Endothelial cell of umbilical vein (primary cell): ENCODE measurements at regions not wholly inside any gene's neighbourhood (a gene's known extent, or its start where the extent isn't known, plus 50 kb on each side); places are given as distances from the start of the nearest gene placed in this dataset.

Source experiments
- BruUV-seq: library from RNA; stranded (reverse); fragments of 400-500 nt; replicated peaks from 2 replicates; lab custom pipeline; 2021; lab: Mats Ljungman, UMichigan
- CTCF ChIA-PET: fragments of 300-600, 350-600 bp; sonication (Branson Sonifier 250); formaldehyde crosslinking; loops from one replicate; lab custom pipeline; 2021; ENCODE audit warnings: antibody characterized with exemption, inconsistent platforms; lab: Charles Lee
- POLR2A ChIA-PET: fragments of 300-600, 350-600 bp; sonication (Branson Sonifier 250); formaldehyde crosslinking; loops from one replicate; lab custom pipeline; 2021; ENCODE audit warnings: antibody characterized with exemption, inconsistent platforms; lab: Charles Lee
- DNase-seq: peaks from one replicate; pipeline ENCODE4 v3.0.0-alpha.2; 2011; ENCODE audit warnings: low read depth, low spot score
- FAIRE-seq: peaks from 2 replicates; lab custom pipeline; 2011; peaks lifted over from hg19 to GRCh38; lab: Jason Lieb, UNC
- H2AFZ ChIP-seq: 2 replicates; pipeline ENCODE4 v1.6.0; 2012; ENCODE audit warnings: low read depth, low read length, control low read depth, inconsistent platforms
- H3K27ac ChIP-seq: 2 replicates; pipeline ENCODE4 v1.5.1; 2011; ENCODE audit warnings: low read depth, mild to moderate bottlenecking, control low read depth, low read length, moderate library complexity; ENCODE audit not compliant: insufficient read depth
- H3K27me3 ChIP-seq, 2 experiments: 2 replicates each; pipeline versions ENCODE4 v1.6.0 to v1.6.1; 2011; ENCODE audit warnings: low read length in 2 of 2, mixed read lengths in 1 of 2; ENCODE audit not compliant: control insufficient read depth in 2 of 2, insufficient read depth in 2 of 2
- H3K36me3 ChIP-seq, 2 experiments: 2 replicates in 1 of 2; 3 replicates in 1 of 2; pipeline ENCODE4 v1.5.1; 2011; ENCODE audit warnings: low read length in 2 of 2, mild to moderate bottlenecking in 1 of 2, moderate library complexity in 1 of 2; ENCODE audit not compliant: control insufficient read depth in 2 of 2, insufficient read depth in 2 of 2; ENCODE audit errors: extremely low read depth in 1 of 2
- H3K4me1 ChIP-seq: 3 replicates; pipeline ENCODE4 v1.5.1; 2011; ENCODE audit warnings: mild to moderate bottlenecking, low read length; ENCODE audit not compliant: control insufficient read depth, insufficient read depth; ENCODE audit errors: extremely low read depth
- H3K4me2 ChIP-seq: 2 replicates; pipeline ENCODE4 v1.6.1; 2011; ENCODE audit warnings: low read length, control low read depth, mixed read lengths; ENCODE audit not compliant: insufficient read depth
- H3K4me3 ChIP-seq, 3 experiments: fragments of 200-600 bp in 1 of 3; sonication (generic), shearing (Covaris generic) in 1 of 3; replicated peaks in 1 of 3; 2 replicates each; pipeline ENCODE4 v1.5.1; 2011 to 2016; ENCODE audit warnings: control low read depth in 3 of 3, low read length in 3 of 3, mild to moderate bottlenecking in 2 of 3, inconsistent platforms in 1 of 3, low read depth in 1 of 3, moderate library complexity in 1 of 3; ENCODE audit not compliant: insufficient read depth in 1 of 3
- H3K79me2 ChIP-seq: 2 replicates; pipeline ENCODE4 v1.6.0; 2012; ENCODE audit warnings: low read length, inconsistent platforms; ENCODE audit not compliant: control insufficient read depth, insufficient read depth
- H3K9ac ChIP-seq: replicated peaks from 2 replicates; pipeline ENCODE3; 2011; ENCODE audit warnings: low read length, control low read depth; ENCODE audit not compliant: insufficient read depth; ENCODE audit errors: extremely low read depth
- H3K9me1 ChIP-seq: replicated peaks from 3 replicates; pipeline ENCODE4 v1.6.0; 2011; ENCODE audit warnings: mild to moderate bottlenecking, low read length; ENCODE audit not compliant: control insufficient read depth, insufficient read depth; ENCODE audit errors: extremely low read depth
- H3K9me3 ChIP-seq: replicated peaks from 2 replicates; pipeline ENCODE4 v1.5.1; 2012; ENCODE audit warnings: low read length, inconsistent platforms; ENCODE audit not compliant: control insufficient read depth, insufficient read depth
- H4K20me1 ChIP-seq: replicated peaks from 2 replicates; pipeline ENCODE3; 2011; ENCODE audit warnings: mild to moderate bottlenecking, low read length; ENCODE audit not compliant: control insufficient read depth, insufficient read depth; ENCODE audit errors: extremely low read depth
- EZH2 ChIP-seq: IDR thresholded peaks from 2 replicates; pipeline ENCODE4 v1.6.1; 2012; ENCODE audit warnings: borderline replicate concordance, low read depth, mild to moderate bottlenecking, moderate library complexity, low read length, inconsistent platforms; ENCODE audit not compliant: severe bottlenecking
- FOS ChIP-seq: IDR thresholded peaks from 2 replicates; pipeline ENCODE4 v1.6.1; 2011; ENCODE audit warnings: mild to moderate bottlenecking, low read length, moderate library complexity, borderline replicate concordance; ENCODE audit not compliant: insufficient read depth
- GATA2 ChIP-seq: IDR thresholded peaks from 2 replicates; pipeline ENCODE4 v1.7.0; 2011; ENCODE audit warnings: low read depth, mild to moderate bottlenecking, moderate library complexity, mixed read lengths, low read length; ENCODE audit not compliant: insufficient read length, insufficient read depth
- JUN ChIP-seq: IDR thresholded peaks from 2 replicates; pipeline ENCODE4 v1.6.1; 2011; ENCODE audit warnings: borderline replicate concordance, low read depth; ENCODE audit not compliant: insufficient read length, insufficient read depth
- MYC ChIP-seq: IDR thresholded peaks from one replicate; pipeline ENCODE4 v1.6.1; 2011; ENCODE audit warnings: mild to moderate bottlenecking, low read depth, low read length
- POLR2A ChIP-seq: IDR thresholded peaks from 2 replicates; pipeline ENCODE4 v1.6.1; 2012; ENCODE audit warnings: low read depth, mild to moderate bottlenecking, control low read depth, low read length
- POLR2AphosphoS5 ChIP-seq: IDR thresholded peaks from 2 replicates; pipeline ENCODE4 v1.6.1; 2012; ENCODE audit warnings: low read depth, mild to moderate bottlenecking, control low read depth, low read length, moderate library complexity; ENCODE audit not compliant: insufficient read depth
- dilution Hi-C: fragments of 300-500 bp; cut with MboI; formaldehyde crosslinking; loops from one replicate; pipeline ENCODE4 v1.15.0; 2019; ENCODE audit warnings: low sequenced_read_pairs; ENCODE audit not compliant: extremely low pct_ligation_motif_present
- intact Hi-C: fragments of 100-400 bp; cut with micrococcal nuclease; formaldehyde crosslinking; loops from one replicate; pipeline ENCODE4 v1.10.0; 2022
- TF ChIP-seq, protein P1 (sequence below): IDR thresholded peaks from 2 replicates; pipeline ENCODE4 v1.6.1; 2011; ENCODE audit not compliant: insufficient read depth, insufficient read length
- TF ChIP-seq, protein P2 (sequence below), 2 donors: IDR thresholded peaks; 1 replicate in 1 of 2; 2 replicates in 1 of 2; pipeline ENCODE4 v1.5.1; 2011; ENCODE audit warnings: low read length in 2 of 2, mild to moderate bottlenecking in 2 of 2, moderate library complexity in 2 of 2, control low read depth in 1 of 2, inconsistent platforms in 1 of 2, low read depth in 1 of 2; ENCODE audit not compliant: insufficient read depth in 1 of 2; ENCODE audit errors: extremely low read depth in 1 of 2

DNA sequence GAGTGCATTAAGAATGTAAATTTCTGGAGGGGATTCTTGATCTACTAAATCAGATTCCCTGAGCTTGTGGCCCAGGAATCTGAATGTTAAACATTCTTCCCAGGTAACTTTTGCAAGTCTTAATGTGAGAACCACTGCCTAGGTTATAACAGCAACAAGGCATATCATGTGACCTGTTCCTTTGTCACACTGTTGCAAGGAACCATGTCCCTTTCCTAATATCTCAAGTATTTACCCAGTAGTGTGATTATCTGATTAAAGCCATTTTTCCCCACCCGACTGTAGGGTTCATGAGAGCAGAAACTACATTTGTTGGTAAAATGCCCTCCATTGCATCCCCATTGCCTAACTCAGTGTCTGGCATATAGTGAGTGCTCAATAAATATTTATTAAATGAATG is 112.9 kb upstream of the ATP1A1 start:
- DNase-seq (no peak), FAIRE-seq (no peak)
- dilution Hi-C loops (no loop called here), intact Hi-C loops (no loop called here)
- no peak for TF ChIP-seq GATA2
- TF ChIP-seq POLR2AphosphoS5: no peak
- no peak for TF ChIP-seq FOS
- no peaks in the 10 kb centered on the region for H3K9me3 ChIP-seq
- H3K79me2 ChIP-seq: no peaks in the 10 kb centered on the region
- H3K27ac ChIP-seq: no peak overlapping the region
- ChIA-PET POLR2A (no interaction called here), CTCF (no interaction called here)
- no peaks in the 10 kb centered on the region for H3K9me1 ChIP-seq
- H3K9ac ChIP-seq: no peak overlapping the region
- no TSS peak for BruUV-seq
- peaks cover 0 to 8% of the 10 kb centered on the region in 2 experiments for H3K27me3 ChIP-seq
- no peaks in the 10 kb centered on the region for H3K36me3 ChIP-seq
- no peak overlapping the region for H3K4me3 ChIP-seq
- H3K4me2 ChIP-seq: no peak overlapping the region
- H2AFZ ChIP-seq: no peak overlapping the region
- H4K20me1 ChIP-seq: no peaks in the 10 kb centered on the region
- H3K4me1 ChIP-seq: no peaks in the 10 kb centered on the region

DNA sequence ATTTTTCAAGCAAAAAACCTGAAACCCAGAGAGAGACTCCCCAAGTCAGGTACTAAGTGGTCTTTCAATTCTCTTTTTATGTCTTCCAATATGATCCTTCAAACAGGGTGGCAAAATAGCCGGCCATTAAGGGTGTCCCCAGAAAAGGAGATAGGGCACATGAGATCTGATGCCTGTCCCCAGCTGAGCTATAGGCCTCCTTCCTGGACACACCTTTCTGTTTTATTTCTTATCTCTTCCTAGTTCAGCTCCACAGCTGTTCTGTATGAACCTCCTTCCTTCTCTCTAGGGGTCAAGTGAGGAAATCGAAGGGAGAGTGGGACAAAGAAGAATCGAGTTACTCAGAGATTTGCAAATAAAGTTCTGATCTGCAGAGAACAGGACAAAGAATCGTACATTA is 112.4 kb upstream of the ATP1A1 start:
- H3K9me1 ChIP-seq: no peaks in the 10 kb centered on the region
- no TSS peak for BruUV-seq
- dilution Hi-C loops: no loop called here
- FAIRE-seq (no peak), DNase-seq (no peak)
- CTCF ChIA-PET: no interaction called here
- no peak overlapping the region for H3K4me2 ChIP-seq
- intact Hi-C loops: no loop called here
- no peak overlapping the region for H2AFZ ChIP-seq
- H3K4me3 ChIP-seq: no peak overlapping the region
- H3K9me3 ChIP-seq: no peaks in the 10 kb centered on the region
- no peaks in the 10 kb centered on the region for H4K20me1 ChIP-seq
- POLR2A ChIA-PET: no interaction called here
- no peaks in the 10 kb centered on the region for H3K4me1 ChIP-seq
- H3K27me3 ChIP-seq: peaks cover 0 to 8% of the 10 kb centered on the region in 2 experiments
- TF ChIP-seq EZH2 (no peak), FOS (no peak), JUN (no peak), POLR2AphosphoS5 (no peak), GATA2 (no peak), POLR2A (no peak), MYC (no peak)
- TF ChIP-seq, protein P1, sequence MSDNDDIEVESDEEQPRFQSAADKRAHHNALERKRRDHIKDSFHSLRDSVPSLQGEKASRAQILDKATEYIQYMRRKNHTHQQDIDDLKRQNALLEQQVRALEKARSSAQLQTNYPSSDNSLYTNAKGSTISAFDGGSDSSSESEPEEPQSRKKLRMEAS: no peak
- TF ChIP-seq, protein P2, sequence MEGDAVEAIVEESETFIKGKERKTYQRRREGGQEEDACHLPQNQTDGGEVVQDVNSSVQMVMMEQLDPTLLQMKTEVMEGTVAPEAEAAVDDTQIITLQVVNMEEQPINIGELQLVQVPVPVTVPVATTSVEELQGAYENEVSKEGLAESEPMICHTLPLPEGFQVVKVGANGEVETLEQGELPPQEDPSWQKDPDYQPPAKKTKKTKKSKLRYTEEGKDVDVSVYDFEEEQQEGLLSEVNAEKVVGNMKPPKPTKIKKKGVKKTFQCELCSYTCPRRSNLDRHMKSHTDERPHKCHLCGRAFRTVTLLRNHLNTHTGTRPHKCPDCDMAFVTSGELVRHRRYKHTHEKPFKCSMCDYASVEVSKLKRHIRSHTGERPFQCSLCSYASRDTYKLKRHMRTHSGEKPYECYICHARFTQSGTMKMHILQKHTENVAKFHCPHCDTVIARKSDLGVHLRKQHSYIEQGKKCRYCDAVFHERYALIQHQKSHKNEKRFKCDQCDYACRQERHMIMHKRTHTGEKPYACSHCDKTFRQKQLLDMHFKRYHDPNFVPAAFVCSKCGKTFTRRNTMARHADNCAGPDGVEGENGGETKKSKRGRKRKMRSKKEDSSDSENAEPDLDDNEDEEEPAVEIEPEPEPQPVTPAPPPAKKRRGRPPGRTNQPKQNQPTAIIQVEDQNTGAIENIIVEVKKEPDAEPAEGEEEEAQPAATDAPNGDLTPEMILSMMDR (IDR thresholded peaks at IDR 0.05; ENCODE audit: extremely low read depth in 1 of 2, insufficient read depth in 1 of 2, low read depth in 1 of 2, low read length in 2 of 2): no peak
- no peak overlapping the region for H3K9ac ChIP-seq
- H3K79me2 ChIP-seq: no peaks in the 10 kb centered on the region
- H3K36me3 ChIP-seq: no peaks in the 10 kb centered on the region
- H3K27ac ChIP-seq: no peak overlapping the region
